HG03039 (cell line): ENCODE measurements at regions not wholly inside any gene's neighbourhood (a gene's known extent, or its start where the extent isn't known, plus 50 kb on each side); places are given as distances from the start of the nearest gene placed in this dataset.

Experiments used
- ATAC-seq: cut with Tn5 transposase; IDR thresholded peaks from one replicate; pipeline ENCODE4 v1.9.1; 2021; ENCODE audit warnings: mild to moderate bottlenecking, moderate library complexity; ENCODE audit not compliant: unreplicated experiment

DNA sequence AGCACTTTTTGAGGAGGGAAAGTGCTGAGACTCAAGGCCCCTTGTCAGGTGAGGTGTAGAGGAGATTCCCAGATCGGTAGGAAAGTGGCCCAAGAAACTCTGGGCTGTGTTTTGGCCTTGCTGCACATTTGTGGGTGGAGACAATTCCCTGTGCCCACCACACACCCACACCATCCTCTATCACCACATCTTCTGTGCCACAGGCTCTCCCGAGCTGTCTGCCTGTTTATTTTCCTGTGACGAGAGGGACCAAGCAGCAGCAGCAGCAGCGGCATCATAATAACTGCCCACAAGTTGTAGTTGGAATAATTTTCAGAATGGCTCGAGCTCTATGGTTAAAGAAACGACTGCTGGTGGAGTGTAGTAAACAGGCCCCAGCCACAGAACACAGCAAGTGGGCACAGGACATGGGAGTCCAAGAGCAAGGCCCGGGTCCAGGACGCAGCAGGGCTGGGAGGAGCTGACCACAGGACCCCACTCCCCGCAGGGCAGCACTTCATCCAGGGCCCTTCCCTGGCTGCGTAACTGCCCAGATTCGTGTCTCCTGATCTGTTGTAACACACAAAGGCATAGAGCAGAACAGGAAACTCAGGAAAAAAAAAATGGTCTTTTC lies 55.6 kb upstream of the BCL2L14 start:
- no peak for ATAC-seq

DNA sequence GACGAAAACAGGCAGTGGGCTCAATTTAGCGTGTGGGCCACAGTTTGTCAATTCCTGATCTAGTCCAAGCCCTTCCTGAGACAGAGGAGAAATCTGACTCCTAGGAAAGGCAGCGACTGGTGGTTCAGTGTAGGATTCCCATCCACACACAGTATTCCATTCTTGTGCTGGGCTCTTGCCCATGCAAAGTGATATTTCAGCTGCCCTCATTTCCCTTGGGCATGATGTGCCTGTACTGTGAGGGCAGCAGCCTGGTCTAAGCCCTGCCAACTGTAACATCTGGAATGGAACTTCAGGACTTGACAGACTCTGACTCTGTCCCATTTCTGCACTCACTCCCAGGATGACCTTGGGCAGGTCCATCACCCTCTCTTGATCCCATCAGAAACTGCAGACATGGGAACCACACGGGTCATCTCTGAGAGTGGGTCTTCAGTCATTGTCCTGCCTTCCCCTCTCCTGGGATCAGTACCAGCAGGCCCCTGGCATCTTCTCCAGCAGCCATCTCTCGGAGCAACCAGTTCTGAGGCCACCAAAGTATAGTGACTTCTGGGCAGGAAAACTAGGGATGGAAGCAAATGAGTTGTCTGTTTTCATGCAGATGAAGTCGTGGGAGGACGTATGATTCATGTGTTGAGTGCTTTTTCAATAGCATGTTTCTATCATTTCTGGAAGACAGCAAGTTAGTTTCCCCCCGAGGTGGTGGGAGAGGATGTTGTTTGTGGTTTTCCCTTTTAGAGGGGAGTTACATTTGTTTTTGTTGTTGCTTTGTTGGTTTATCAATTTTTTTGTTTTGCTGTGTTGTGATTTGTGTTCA lies 54.2 kb upstream of the BCL2L14 start:
- ATAC-seq: no peak

DNA sequence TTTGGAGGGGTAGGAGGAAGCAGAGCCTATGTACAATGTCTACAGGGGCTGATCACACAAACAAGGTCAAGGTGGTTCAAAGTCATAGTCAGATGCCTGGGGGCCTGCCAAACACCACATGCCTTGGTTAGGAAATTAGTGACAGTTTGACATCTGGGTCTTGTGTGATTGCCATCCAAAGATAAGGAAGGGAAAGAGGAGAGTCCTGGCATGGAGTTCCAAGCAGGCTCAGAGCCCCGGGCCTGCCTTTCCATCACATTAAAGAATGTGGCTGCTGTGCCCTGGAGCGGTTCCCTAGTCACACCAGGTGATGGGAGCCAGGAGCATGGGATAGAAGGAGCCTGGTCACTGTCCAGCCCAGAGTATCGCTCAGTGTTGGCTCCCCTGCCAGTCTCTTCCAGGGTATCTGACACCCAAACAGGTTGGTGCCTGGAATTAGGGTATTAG lies 53.6 kb upstream of the BCL2L14 start:
- ATAC-seq: no peak

DNA sequence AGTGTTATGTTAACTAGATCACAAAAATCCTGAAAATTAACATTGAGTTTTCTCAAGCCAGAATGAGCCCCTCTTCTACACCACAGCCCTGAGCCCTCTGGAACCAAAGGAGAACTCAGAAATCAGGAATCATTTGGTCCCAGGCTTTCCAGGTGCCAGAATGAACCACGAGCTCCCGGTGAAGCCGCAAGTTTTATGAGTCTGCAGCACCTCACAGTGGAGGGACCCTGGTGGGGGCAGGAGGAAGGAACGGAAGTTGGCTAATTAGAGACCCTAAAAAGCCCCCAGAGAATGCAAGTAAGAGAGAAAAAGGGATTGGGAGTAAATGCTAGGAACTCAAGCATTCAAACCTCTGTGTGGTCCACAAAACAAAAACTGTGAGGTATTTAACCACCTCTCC lies 52.9 kb upstream of the BCL2L14 start:
- ATAC-seq: no peak

DNA sequence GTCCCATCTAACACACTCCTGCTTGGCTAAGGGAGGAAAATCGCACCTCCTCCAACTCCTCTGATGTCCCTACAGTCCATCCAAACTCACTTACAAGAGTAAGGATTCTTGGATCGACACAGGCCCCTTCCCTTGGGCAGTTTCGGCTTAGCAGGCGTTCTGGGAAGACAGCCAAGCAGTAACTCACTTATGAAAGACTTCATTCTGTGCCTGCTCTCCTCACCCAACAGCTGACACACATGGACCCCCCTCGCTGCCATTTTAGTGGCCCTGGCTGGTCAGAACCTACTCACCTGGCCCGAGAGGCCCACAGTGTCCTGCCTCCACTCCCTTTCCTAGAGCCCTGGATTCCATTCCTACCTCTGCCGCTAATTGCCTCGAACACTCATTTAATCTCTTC lies 52.3 kb upstream of the BCL2L14 start:
- no peak for ATAC-seq

DNA sequence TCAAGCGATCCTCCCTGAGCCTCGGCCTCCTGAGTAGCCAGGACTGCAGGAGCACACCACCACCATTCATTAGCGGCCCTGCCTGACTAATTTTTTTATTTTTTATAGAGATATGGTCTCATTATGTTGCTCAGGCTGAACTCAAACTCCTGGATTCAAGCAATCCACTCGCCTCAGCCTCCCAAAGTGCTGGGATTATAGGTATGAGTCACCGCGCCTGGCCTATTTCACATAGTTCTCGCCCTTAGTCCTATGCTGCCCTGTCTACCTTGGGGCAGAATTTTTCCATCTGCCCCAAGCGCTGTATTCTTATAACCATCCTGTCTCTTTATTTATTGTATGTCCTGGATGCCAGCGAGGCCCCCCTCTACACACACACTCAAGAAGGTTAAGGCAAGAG lies 50.9 kb upstream of the BCL2L14 start:
- ATAC-seq: no peak

DNA sequence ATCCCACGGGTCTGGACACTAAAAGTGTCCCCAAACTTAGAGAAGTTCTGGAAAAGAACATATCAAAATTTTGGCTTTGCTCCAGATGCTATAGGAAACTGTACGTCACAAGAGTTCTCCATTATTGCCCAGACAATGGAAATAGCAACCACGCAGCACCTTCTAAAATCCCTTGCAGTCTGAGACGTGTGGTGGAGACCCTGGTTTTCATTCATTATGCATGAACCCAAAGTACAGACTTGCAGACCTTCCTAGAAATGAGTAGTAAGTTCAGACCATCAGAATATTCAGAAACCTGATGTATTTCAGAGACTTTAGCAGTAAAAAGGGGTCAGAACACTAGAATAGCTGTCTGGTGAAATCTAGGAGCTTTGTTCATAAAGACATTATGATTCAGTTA lies 50.0 kb upstream of the BCL2L14 start:
- no peak for ATAC-seq
